Right cardiac atrium (tissue), 5 donors: ENCODE measurements at regions not wholly inside any gene's neighbourhood (a gene's known extent, or its start where the extent isn't known, plus 50 kb on each side); places are given as distances from the start of the nearest gene placed in this dataset.
A peak's percentile ranks its signal among the peaks of the same experiment; 100 is the strongest.

Experiments used
- ATAC-seq, 2 donors: fragments of 200-7000 bp; cut with Tn5 transposase; one replicate each; pipeline versions ENCODE4 v1.8.0 to v1.9.1; 2020; ENCODE audit warnings: moderate library complexity in 2 of 2, mild to moderate bottlenecking in 1 of 2
- DNase-seq, 3 donors: peaks; one replicate each; pipeline ENCODE4 v3.0.0-alpha.2; 2020
- H3K27ac ChIP-seq: one replicate; pipeline ENCODE4 v1.5.1; 2013; ENCODE audit warnings: mild to moderate bottlenecking, low read length, control low read depth, moderate library complexity
- H3K27me3 ChIP-seq: one replicate; pipeline ENCODE4 v1.6.1; 2013; ENCODE audit not compliant: control insufficient read depth, insufficient read depth
- H3K4me1 ChIP-seq: one replicate; pipeline ENCODE4 v1.6.1; 2013; ENCODE audit warnings: low read length; ENCODE audit not compliant: control insufficient read depth, insufficient read depth
- H3K4me3 ChIP-seq: one replicate; pipeline ENCODE4 v1.5.1; 2013; ENCODE audit warnings: low read length, control low read depth
- H3K9me3 ChIP-seq: one replicate; pipeline ENCODE4 v1.6.1; 2013; ENCODE audit warnings: low read length; ENCODE audit not compliant: control insufficient read depth
- WGBS: extraction: QIAGEN DNeasy Blood & Tissue Kit; methylation state at CpG from one replicate; pipeline ENCODE4 v1.1.7; 2013; 5-methylcytosine and 5-hydroxymethylcytosine counted together
- intact Hi-C, 4 donors: fragments of 100-400 bp; cut with DNase I; formaldehyde crosslinking; loops; one replicate each; pipeline versions ENCODE4 v1.11.0 to v1.14.0; 2022 to 2023
- donor health status: healthy with polysubstance abuse.
- donor health status: DM: no; HTN: yes; CAD: no.
- donor health status: DM: no; HTN: no; CAD: no.
- donor health status: DM: no; HTN: yes; CAD: no; lungs with severe emphysema.
- donor health status: DM: yes; HTN: yes; CAD: no.

- H3K4me3 ChIP-seq, result no peak overlapping the region
- WGBS, result 86% methylated on average over 11 of the region's 11 CpGs
- H3K27me3 ChIP-seq, result no peaks in the 10 kb centered on the region
- H3K4me1 ChIP-seq, result peaks cover 3% of the 10 kb centered on the region
- no peak for DNase-seq
- H3K27ac ChIP-seq, result no peak overlapping the region
- intact Hi-C loops, result no loop called here
- no peaks in the 10 kb centered on the region for H3K9me3 ChIP-seq
- no peak for ATAC-seq
Observed at GRCh38 chr10:78199005-78199725, 165.5 kb downstream of the RPS24 start.

- no peak overlapping the region for H3K27ac ChIP-seq
- 92% methylated on average over 2 of the region's 2 CpGs for WGBS
- ATAC-seq, result no peak
- no peaks in the 10 kb centered on the region for H3K9me3 ChIP-seq
- H3K4me3 ChIP-seq, result no peak overlapping the region
- H3K4me1 ChIP-seq, result peaks cover 7% of the 10 kb centered on the region
- no peaks in the 10 kb centered on the region for H3K27me3 ChIP-seq
- intact Hi-C loops, result loop anchor here in 1 of 4 donors (10.0 kb wide), 1 partner anchor 995 kb away; no protein-coding TSS in a partner anchor
- DNase-seq, result no peak
Observed at GRCh38 chr10:78199759-78200158, 166.1 kb downstream of the RPS24 start.

- Histone ChIP-seq H3K4me1 (peaks cover 7% of the 10 kb centered on the region), H3K27me3 (no peaks in the 10 kb centered on the region), H3K4me3 (no peak overlapping the region), H3K9me3 (no peaks in the 10 kb centered on the region), H3K27ac (no peak overlapping the region)
- intact Hi-C loops, result loop anchor here in 1 of 4 donors (10.0 kb wide), 1 partner anchor 994 kb away; no protein-coding TSS in a partner anchor
- DNase-seq (no peak), ATAC-seq (no peak)
- WGBS, result 82% methylated on average over 3 of the region's 3 CpGs
Observed at GRCh38 chr10:78200686-78201085, 167.0 kb downstream of the RPS24 start.

GRCh38 chr10:78202386-78202785, 168.7 kb downstream of the RPS24 start:
- intact Hi-C loops, result loop anchor here in 1 of 4 donors (10.0 kb wide), 1 partner anchor 992 kb away; no protein-coding TSS in a partner anchor
- no peak overlapping the region for H3K4me3 ChIP-seq
- H3K27me3 ChIP-seq, result no peaks in the 10 kb centered on the region
- peaks cover 7% of the 10 kb centered on the region for H3K4me1 ChIP-seq
- no peaks in the 10 kb centered on the region for H3K9me3 ChIP-seq
- 73% methylated on average over 4 of the region's 4 CpGs for WGBS
- no peak for ATAC-seq
- H3K27ac ChIP-seq, result no peak overlapping the region
- DNase-seq, result no peak

GRCh38 chr10:78203915-78204818, 170.5 kb downstream of the RPS24 start:
- Histone ChIP-seq H3K9me3 (no peaks in the 10 kb centered on the region), H3K27ac (peak overlapping the region; percentile 53), H3K4me1 (peaks cover 7% of the 10 kb centered on the region), H3K4me3 (no peak overlapping the region), H3K27me3 (no peaks in the 10 kb centered on the region)
- intact Hi-C loops, result loop anchor here in 1 of 4 donors (10.0 kb wide), 1 partner anchor 991 kb away; no protein-coding TSS in a partner anchor
- ATAC-seq, result peak; percentile 90
- 50% methylated on average over 9 of the region's 9 CpGs for WGBS
- peak; percentile 72 to 88 (median 86) for DNase-seq

GRCh38 chr10:78205457-78206016, 171.9 kb downstream of the RPS24 start:
- ATAC-seq (no peak), DNase-seq (no peak)
- 73% methylated on average over 5 of the region's 5 CpGs for WGBS
- no peaks in the 10 kb centered on the region for H3K9me3 ChIP-seq
- H3K4me3 ChIP-seq, result no peak overlapping the region
- no peaks in the 10 kb centered on the region for H3K27me3 ChIP-seq
- no peak overlapping the region for H3K27ac ChIP-seq
- H3K4me1 ChIP-seq, result peaks cover 7% of the 10 kb centered on the region
- intact Hi-C loops, result loop anchor here in 1 of 4 donors (10.0 kb wide), 1 partner anchor 989 kb away; no protein-coding TSS in a partner anchor

GRCh38 chr10:78207216-78207615, 173.6 kb downstream of the RPS24 start:
- DNase-seq (no peak), ATAC-seq (no peak)
- Histone ChIP-seq H3K9me3 (no peaks in the 10 kb centered on the region), H3K4me1 (peaks cover 7% of the 10 kb centered on the region), H3K4me3 (no peak overlapping the region), H3K27me3 (no peaks in the 10 kb centered on the region), H3K27ac (no peak overlapping the region)
- intact Hi-C loops, result loop anchor here in 1 of 4 donors (10.0 kb wide), 1 partner anchor 988 kb away; no protein-coding TSS in a partner anchor
- 67% methylated on average over 5 of the region's 5 CpGs for WGBS

GRCh38 chr10:78207776-78208175, 174.1 kb downstream of the RPS24 start:
- no peak overlapping the region for H3K27ac ChIP-seq
- no peaks in the 10 kb centered on the region for H3K27me3 ChIP-seq
- H3K9me3 ChIP-seq, result no peaks in the 10 kb centered on the region
- intact Hi-C loops, result loop anchor here in 1 of 4 donors (10.0 kb wide), 1 partner anchor 987 kb away; no protein-coding TSS in a partner anchor
- no peak overlapping the region for H3K4me3 ChIP-seq
- WGBS, result 83% methylated on average over 4 of the region's 4 CpGs
- ATAC-seq, result no peak
- peaks cover 7% of the 10 kb centered on the region for H3K4me1 ChIP-seq
- no peak for DNase-seq

- WGBS, result 90% methylated on average over 4 of the region's 4 CpGs
- no peak overlapping the region for H3K4me3 ChIP-seq
- H3K9me3 ChIP-seq, result no peaks in the 10 kb centered on the region
- ATAC-seq (no peak), DNase-seq (no peak)
- intact Hi-C loops, result loop anchor here in 3 of 4 donors (10.0 kb wide), 2 partner anchors 95 to 985 kb away; no protein-coding TSS in a partner anchor
- H3K27ac ChIP-seq, result no peak overlapping the region
- H3K4me1 ChIP-seq, result peaks cover 4% of the 10 kb centered on the region
- no peaks in the 10 kb centered on the region for H3K27me3 ChIP-seq
Observed at GRCh38 chr10:78209970-78210369, 176.3 kb downstream of the RPS24 start.

- H3K27ac ChIP-seq, result no peak overlapping the region
- no peaks in the 10 kb centered on the region for H3K9me3 ChIP-seq
- no peaks in the 10 kb centered on the region for H3K27me3 ChIP-seq
- intact Hi-C loops, result loop anchor here in 2 of 4 donors (10.0 kb wide), 2 partner anchors 94 to 984 kb away; no protein-coding TSS in a partner anchor
- no peak for ATAC-seq
- DNase-seq, result no peak
- WGBS, result 88% methylated on average over 5 of the region's 5 CpGs
- H3K4me3 ChIP-seq, result no peak overlapping the region
- peaks cover 8% of the 10 kb centered on the region for H3K4me1 ChIP-seq
Observed at GRCh38 chr10:78210548-78210947, 176.9 kb downstream of the RPS24 start.
